Suprapubic skin (tissue), 4 donors: ENCODE measurements at regions not wholly inside any gene's neighbourhood (a gene's known extent, or its start where the extent isn't known, plus 50 kb on each side); places are given as distances from the start of the nearest gene placed in this dataset.

Source experiments
- DNase-seq, 2 donors: peaks; one replicate each; pipeline ENCODE4 v3.0.0-alpha.2; 2019; ENCODE audit warnings: low spot score in 2 of 2
- H3K27ac ChIP-seq: fragments of 200-600 bp; sonication (generic); one replicate; pipeline ENCODE4 v1.5.1; 2019
- H3K27me3 ChIP-seq: fragments of 200-600 bp; sonication (generic); one replicate; pipeline ENCODE4 v1.5.1; 2019
- H3K36me3 ChIP-seq: fragments of 200-600 bp; sonication (generic); one replicate; pipeline ENCODE4 v1.5.1; 2019
- H3K4me1 ChIP-seq: fragments of 200-600 bp; sonication (generic); one replicate; pipeline ENCODE4 v1.5.1; 2019
- H3K4me3 ChIP-seq: fragments of 200-600 bp; sonication (generic); one replicate; pipeline ENCODE4 v1.5.1; 2019; ENCODE audit warnings: mild to moderate bottlenecking
- H3K9me3 ChIP-seq: fragments of 200-600 bp; sonication (generic); one replicate; pipeline ENCODE4 v1.5.1; 2019
- EP300 ChIP-seq: sonication (generic); formaldehyde crosslinking; IDR thresholded peaks from one replicate; pipeline ENCODE4 v1.6.1; 2017; ENCODE audit warnings: antibody characterized with exemption
- POLR2A ChIP-seq, 2 donors: fragments of 450-650 bp; IDR thresholded peaks; one replicate each; pipeline ENCODE4 v1.6.1; 2017; ENCODE audit warnings: antibody characterized with exemption in 2 of 2, mild to moderate bottlenecking in 2 of 2, moderate library complexity in 2 of 2
- POLR2AphosphoS5 ChIP-seq, 3 donors: sonication (generic); formaldehyde crosslinking; IDR thresholded peaks; one replicate each; pipeline ENCODE4 v1.6.1; 2017; ENCODE audit warnings: antibody characterized with exemption in 3 of 3
- WGBS: methylation state at CpG from one replicate; pipeline ENCODE4 v1.1.5; 2018; 5-methylcytosine and 5-hydroxymethylcytosine counted together
- TF ChIP-seq, protein P1 (sequence below), 2 donors: fragments of 200-600 bp in 1 of 2; fragments of 450-650 bp in 1 of 2; sonication (generic) in 1 of 2; IDR thresholded peaks; one replicate each; pipeline ENCODE4 v1.5.1; 2016 to 2019; ENCODE audit warnings: antibody characterized with exemption in 2 of 2, mild to moderate bottlenecking in 1 of 2, moderate library complexity in 1 of 2

DNA sequence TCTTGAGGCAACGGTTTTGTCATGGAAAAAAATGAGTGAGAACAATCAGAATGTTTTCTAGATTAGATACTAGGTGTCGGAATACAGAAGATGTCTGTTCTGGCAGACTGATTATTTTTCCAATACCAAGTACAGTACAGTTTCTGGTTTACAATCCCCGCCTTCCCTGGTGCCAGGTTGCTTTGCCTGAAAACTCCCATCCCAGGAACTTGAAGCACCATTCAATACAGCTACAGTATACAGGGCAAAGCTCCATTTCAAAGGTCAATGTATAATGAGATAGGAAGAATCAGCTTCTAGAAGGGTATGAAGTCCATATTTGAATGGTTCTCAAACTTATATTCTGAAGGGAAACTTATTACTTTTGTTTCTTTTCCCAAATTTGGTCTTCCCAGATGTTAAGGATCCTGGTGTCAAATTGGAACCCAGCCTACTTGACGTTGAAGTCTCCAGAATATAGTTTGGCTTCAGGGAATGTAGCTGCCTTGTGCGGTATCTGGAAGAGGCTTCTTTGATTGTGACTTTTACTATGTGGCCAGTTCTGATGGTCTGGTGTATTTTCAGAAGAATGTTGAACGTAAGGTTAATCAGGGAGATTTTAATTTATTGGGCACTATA, 238.0 kb upstream of the ATP2B1 start:
- Histone ChIP-seq H3K9me3 (no peaks in the 10 kb centered on the region), H3K36me3 (no peaks in the 10 kb centered on the region), H3K27me3 (no peaks in the 10 kb centered on the region), H3K4me3 (no peak overlapping the region), H3K27ac (no peak overlapping the region), H3K4me1 (peaks cover 32% of the 10 kb centered on the region)
- 88% methylated on average over 6 of the region's 6 CpGs for WGBS
- DNase-seq, result no peak
- TF ChIP-seq POLR2AphosphoS5 (IDR thresholded peaks at IDR 0.05) (no peak), POLR2A (IDR thresholded peaks at IDR 0.05) (no peak), EP300 (no peak)
- TF ChIP-seq, protein P1, sequence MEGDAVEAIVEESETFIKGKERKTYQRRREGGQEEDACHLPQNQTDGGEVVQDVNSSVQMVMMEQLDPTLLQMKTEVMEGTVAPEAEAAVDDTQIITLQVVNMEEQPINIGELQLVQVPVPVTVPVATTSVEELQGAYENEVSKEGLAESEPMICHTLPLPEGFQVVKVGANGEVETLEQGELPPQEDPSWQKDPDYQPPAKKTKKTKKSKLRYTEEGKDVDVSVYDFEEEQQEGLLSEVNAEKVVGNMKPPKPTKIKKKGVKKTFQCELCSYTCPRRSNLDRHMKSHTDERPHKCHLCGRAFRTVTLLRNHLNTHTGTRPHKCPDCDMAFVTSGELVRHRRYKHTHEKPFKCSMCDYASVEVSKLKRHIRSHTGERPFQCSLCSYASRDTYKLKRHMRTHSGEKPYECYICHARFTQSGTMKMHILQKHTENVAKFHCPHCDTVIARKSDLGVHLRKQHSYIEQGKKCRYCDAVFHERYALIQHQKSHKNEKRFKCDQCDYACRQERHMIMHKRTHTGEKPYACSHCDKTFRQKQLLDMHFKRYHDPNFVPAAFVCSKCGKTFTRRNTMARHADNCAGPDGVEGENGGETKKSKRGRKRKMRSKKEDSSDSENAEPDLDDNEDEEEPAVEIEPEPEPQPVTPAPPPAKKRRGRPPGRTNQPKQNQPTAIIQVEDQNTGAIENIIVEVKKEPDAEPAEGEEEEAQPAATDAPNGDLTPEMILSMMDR (IDR thresholded peaks at IDR 0.05), result no peak

DNA sequence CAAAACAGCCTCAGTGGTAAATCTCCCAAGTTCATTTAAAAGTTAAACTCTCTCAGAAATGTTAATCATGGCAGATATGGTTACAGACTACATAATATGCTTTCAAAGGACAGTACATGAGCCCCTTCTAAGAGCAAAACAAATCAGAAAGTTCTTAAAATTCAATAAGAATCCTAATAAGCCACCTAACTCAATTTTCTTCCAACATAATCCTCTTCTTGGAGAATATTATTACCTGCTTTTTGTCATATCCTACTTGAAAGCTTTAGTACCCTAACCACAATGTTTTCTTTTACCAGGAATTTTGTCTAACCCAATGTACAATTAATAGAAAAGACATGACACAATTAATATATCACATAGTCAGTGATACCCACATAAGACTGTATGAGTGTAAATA, 236.5 kb upstream of the ATP2B1 start:
- Histone ChIP-seq H3K27ac (no peak overlapping the region), H3K4me1 (peaks cover 28% of the 10 kb centered on the region), H3K4me3 (no peak overlapping the region), H3K36me3 (no peaks in the 10 kb centered on the region), H3K27me3 (no peaks in the 10 kb centered on the region), H3K9me3 (no peaks in the 10 kb centered on the region)
- TF ChIP-seq POLR2A (IDR thresholded peaks at IDR 0.05) (no peak), POLR2AphosphoS5 (IDR thresholded peaks at IDR 0.05) (no peak), EP300 (no peak)
- TF ChIP-seq, protein P1 (IDR thresholded peaks at IDR 0.05), result no peak
- DNase-seq, result no peak

DNA sequence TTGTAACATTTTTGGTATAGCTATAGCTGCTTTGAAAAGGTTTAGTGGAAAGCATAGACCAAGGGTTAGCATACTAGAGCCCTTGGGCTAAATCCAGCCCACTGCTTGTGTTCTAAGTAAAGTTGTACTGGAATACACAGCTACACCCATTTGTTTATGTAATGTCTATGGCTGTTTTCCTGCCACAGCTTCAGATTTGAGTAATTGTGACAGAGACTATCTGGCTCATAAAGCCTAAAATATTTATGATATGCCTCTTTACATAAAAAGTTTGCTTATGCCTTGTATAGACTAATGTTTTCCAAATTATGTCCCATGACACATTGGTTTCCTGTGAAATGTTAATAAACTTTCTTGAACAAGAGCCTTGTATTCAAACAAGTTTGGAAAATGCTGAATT, 234.8 kb upstream of the ATP2B1 start:
- no peak for DNase-seq
- peaks cover 14% of the 10 kb centered on the region for H3K4me1 ChIP-seq
- no peaks in the 10 kb centered on the region for H3K9me3 ChIP-seq
- no peak overlapping the region for H3K27ac ChIP-seq
- H3K27me3 ChIP-seq, result no peaks in the 10 kb centered on the region
- H3K4me3 ChIP-seq, result no peak overlapping the region
- H3K36me3 ChIP-seq, result no peaks in the 10 kb centered on the region
- TF ChIP-seq, protein P1 (IDR thresholded peaks at IDR 0.05), result no peak
- TF ChIP-seq EP300 (no peak), POLR2A (IDR thresholded peaks at IDR 0.05) (no peak), POLR2AphosphoS5 (IDR thresholded peaks at IDR 0.05) (no peak)

DNA sequence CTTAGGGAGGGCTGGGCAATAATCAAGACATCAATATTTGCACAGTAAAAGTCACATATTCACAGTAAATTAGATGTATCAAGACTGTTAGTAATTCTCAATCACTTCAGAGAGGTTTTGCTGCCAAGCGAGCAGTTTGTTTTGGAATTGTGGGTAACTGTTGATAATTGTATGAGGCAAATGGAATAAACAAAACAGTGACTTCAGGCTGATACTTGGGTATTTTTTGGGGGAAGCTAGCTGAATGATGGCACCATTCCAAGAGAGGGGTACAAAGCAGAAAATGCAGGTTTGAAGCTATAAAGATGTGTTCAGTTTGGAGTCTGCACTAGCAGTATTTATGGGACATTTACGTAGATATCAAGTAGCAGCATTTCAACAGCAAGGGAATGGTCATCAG, 232.8 kb upstream of the ATP2B1 start:
- Histone ChIP-seq H3K9me3 (no peaks in the 10 kb centered on the region), H3K27ac (no peak overlapping the region), H3K36me3 (no peaks in the 10 kb centered on the region), H3K27me3 (no peaks in the 10 kb centered on the region), H3K4me3 (no peak overlapping the region), H3K4me1 (no peaks in the 10 kb centered on the region)
- no peak for TF ChIP-seq EP300
- TF ChIP-seq, protein P1 (IDR thresholded peaks at IDR 0.05), result no peak
- no peak for TF ChIP-seq POLR2A (IDR thresholded peaks at IDR 0.05)
- TF ChIP-seq POLR2AphosphoS5 (IDR thresholded peaks at IDR 0.05), result no peak
- 95% methylated on average over 2 of the region's 2 CpGs for WGBS
- DNase-seq, result no peak

DNA sequence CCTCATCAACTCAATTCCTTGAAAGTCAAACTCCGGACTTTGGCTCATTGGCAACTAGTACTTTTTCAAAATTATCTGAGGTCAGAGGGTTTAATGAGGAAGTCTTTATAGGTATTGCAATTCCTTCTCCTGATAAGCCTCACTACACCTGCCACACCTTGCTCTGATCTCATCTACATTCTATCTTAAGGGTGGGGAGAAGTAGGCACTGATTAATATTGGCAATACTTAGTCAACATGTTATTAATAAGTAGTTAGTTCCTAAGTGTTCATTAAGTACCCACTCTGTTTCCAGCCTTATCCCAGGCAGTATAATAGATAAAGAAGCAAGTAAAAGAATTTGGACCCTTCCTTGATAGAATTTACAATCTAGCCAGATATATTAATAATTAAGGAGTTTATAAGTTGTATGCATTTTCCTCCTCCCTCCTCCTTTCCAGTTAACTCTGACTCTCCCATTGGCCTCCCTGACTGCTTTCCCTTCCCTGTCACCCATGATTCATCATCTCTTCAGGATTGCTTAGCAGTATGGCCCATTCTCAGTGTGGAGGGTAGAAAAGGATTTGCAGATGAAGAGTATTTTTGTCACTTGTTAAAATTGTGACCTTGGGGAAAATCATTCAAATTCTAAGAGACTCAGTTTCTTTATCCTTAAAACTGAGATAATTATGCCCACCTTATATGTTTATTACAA, 231.0 kb upstream of the ATP2B1 start:
- 86% methylated on average over 1 of the region's 1 CpG for WGBS
- Histone ChIP-seq H3K9me3 (no peaks in the 10 kb centered on the region), H3K36me3 (no peaks in the 10 kb centered on the region), H3K27ac (no peak overlapping the region), H3K4me1 (no peaks in the 10 kb centered on the region), H3K4me3 (no peak overlapping the region), H3K27me3 (no peaks in the 10 kb centered on the region)
- DNase-seq, result no peak
- TF ChIP-seq EP300 (no peak), POLR2A (IDR thresholded peaks at IDR 0.05) (no peak), POLR2AphosphoS5 (IDR thresholded peaks at IDR 0.05) (no peak)
- TF ChIP-seq, protein P1 (IDR thresholded peaks at IDR 0.05), result no peak
